HCT116 (cell line): ENCODE measurements at regions not wholly inside any gene's neighbourhood (a gene's known extent, or its start where the extent isn't known, plus 50 kb on each side); places are given as distances from the start of the nearest gene placed in this dataset.

ENCODE experiments used
- ATAC-seq: fragments of 200-7000 bp; cut with Tn5 transposase; 2 replicates; pipeline ENCODE4 v1.9.1; 2020; ENCODE audit warnings: mild to moderate bottlenecking, moderate library complexity
- BruUV-seq: library from RNA; stranded (reverse); fragments of 400-500 nt; replicated peaks from 2 replicates; lab custom pipeline; 2021; lab: Mats Ljungman, UMichigan
- CTCF ChIA-PET: fragments of 300-600 bp; sonication (Branson Sonifier 250); formaldehyde crosslinking; loops from one replicate; lab custom pipeline; 2021; ENCODE audit warnings: antibody characterized with exemption; lab: Charles Lee
- POLR2A ChIA-PET: fragments of 300-600, 350-600 bp; sonication (Branson Sonifier 250); formaldehyde crosslinking; loops from one replicate; lab custom pipeline; 2021; ENCODE audit warnings: antibody characterized with exemption; lab: Charles Lee
- RAD21 ChIA-PET, 2 experiments: fragments of 300-600 bp; sonication (Branson Sonifier 250); formaldehyde crosslinking; loops; one replicate each; lab custom pipeline; 2023; ENCODE audit warnings: low total read pairs in 2 of 2; ENCODE audit not compliant: uncharacterized antibody in 2 of 2, unreplicated experiment in 2 of 2, low non-redundant PET in 1 of 2; lab: Charles Lee
- DNase-seq: peaks from one replicate; pipeline ENCODE4 v3.0.0-alpha.2; 2010; ENCODE audit warnings: low read depth, low spot score
- H2AFZ ChIP-seq: fragments of 200-600 bp; shearing (Covaris generic), sonication (generic); 2 replicates; pipeline ENCODE4 v1.6.1; 2017; ENCODE audit warnings: low read depth, mixed run types, mixed read lengths, antibody characterized with exemption, low read length; ENCODE audit not compliant: poor library complexity, severe bottlenecking
- H3K27ac ChIP-seq: 2 replicates; pipeline ENCODE4 v1.5.1; 2012; ENCODE audit warnings: low read depth, low read length
- H3K27me3 ChIP-seq: fragments of 200-600 bp; sonication (generic); 2 replicates; pipeline ENCODE4 v1.6.1; 2016; ENCODE audit warnings: mixed run types, low read length, mixed read lengths; ENCODE audit not compliant: insufficient read depth
- H3K36me3 ChIP-seq, 2 experiments: fragments of 200-500 bp in 1 of 2; fragments of 200-600 bp in 1 of 2; sonication (Bioruptor generic) in 1 of 2; sonication (generic) in 1 of 2; 2 replicates each; pipeline versions ENCODE4 v1.5.1 to v1.6.1; 2014 to 2016; ENCODE audit warnings: low read length in 2 of 2, inconsistent platforms in 1 of 2, mixed read lengths in 1 of 2, mixed run types in 1 of 2; ENCODE audit not compliant: insufficient read depth in 2 of 2, control insufficient read depth in 1 of 2
- H3K4me1 ChIP-seq, 2 experiments: fragments of 200-600 bp in 1 of 2; sonication (generic) in 1 of 2; 2 replicates each; pipeline versions ENCODE4 v1.5.1 to v1.6.1; 2012 to 2017; ENCODE audit warnings: low read length in 2 of 2, inconsistent platforms in 1 of 2, mild to moderate bottlenecking in 1 of 2, mixed read lengths in 1 of 2, mixed run types in 1 of 2, moderate library complexity in 1 of 2; ENCODE audit not compliant: insufficient read depth in 2 of 2, control insufficient read depth in 1 of 2
- H3K4me2 ChIP-seq: fragments of 200-600 bp; sonication (generic); 2 replicates; pipeline ENCODE4 v1.6.1; 2017; ENCODE audit warnings: mixed run types, low read length, mixed read lengths
- H3K4me3 ChIP-seq, 2 experiments: fragments of 200-600 bp in 1 of 2; sonication (generic) in 1 of 2; replicated peaks in 1 of 2; 2 replicates each; pipeline ENCODE4 v1.5.1; 2011 to 2016; ENCODE audit warnings: low read length in 2 of 2, control low read depth in 1 of 2, low read depth in 1 of 2, mild to moderate bottlenecking in 1 of 2, mixed read lengths in 1 of 2, mixed run types in 1 of 2
- H3K79me2 ChIP-seq: fragments of 200-600 bp; sonication (generic); 2 replicates; pipeline ENCODE4 v1.6.1; 2017; ENCODE audit warnings: mild to moderate bottlenecking, mixed run types, low read length, moderate library complexity, mixed read lengths; ENCODE audit not compliant: insufficient read depth
- H3K9ac ChIP-seq: fragments of 200-600 bp; sonication (generic); 2 replicates; pipeline ENCODE4 v1.6.1; 2016; ENCODE audit warnings: low read length, mixed read lengths
- H3K9me2 ChIP-seq: fragments of 200-600 bp; sonication (generic), shearing (Covaris generic); 2 replicates; pipeline ENCODE4 v1.6.1; 2017; ENCODE audit warnings: mixed run types, mild to moderate bottlenecking, moderate library complexity; ENCODE audit not compliant: insufficient read depth
- H3K9me3 ChIP-seq, 2 experiments: fragments of 200-500 bp in 1 of 2; fragments of 200-600 bp in 1 of 2; sonication (Bioruptor generic) in 1 of 2; sonication (generic) in 1 of 2; 2 replicates each; pipeline ENCODE4 v1.6.1; 2014 to 2017; ENCODE audit warnings: low read length in 2 of 2, mixed read lengths in 2 of 2, inconsistent platforms in 1 of 2, low read depth in 1 of 2, mild to moderate bottlenecking in 1 of 2, mixed run types in 1 of 2, moderate library complexity in 1 of 2; ENCODE audit not compliant: control insufficient read depth in 1 of 2, insufficient read depth in 1 of 2
- H4K20me1 ChIP-seq: fragments of 200-600 bp; sonication (generic), shearing (Covaris generic); 2 replicates; pipeline ENCODE4 v1.6.1; 2017; ENCODE audit warnings: mixed run types, mild to moderate bottlenecking, moderate library complexity; ENCODE audit not compliant: insufficient read depth
- CBX3 ChIP-seq: IDR thresholded peaks from 2 replicates; pipeline ENCODE4 v1.6.1; 2012; ENCODE audit warnings: low read depth
- POLR2A ChIP-seq: IDR thresholded peaks from 2 replicates; pipeline ENCODE4 v1.7.0; 2011; ENCODE audit warnings: borderline replicate concordance; ENCODE audit not compliant: insufficient read depth, insufficient read length; ENCODE audit errors: extremely low read depth
- REST ChIP-seq: IDR thresholded peaks from 2 replicates; pipeline ENCODE4 v1.6.1; 2012; ENCODE audit warnings: low read depth
- SIN3A ChIP-seq: IDR thresholded peaks from 2 replicates; pipeline ENCODE4 v1.6.1; 2012; ENCODE audit warnings: low read depth
- SP1 ChIP-seq: IDR thresholded peaks from 2 replicates; pipeline ENCODE4 v1.6.1; 2012; ENCODE audit warnings: low read depth
- YY1 ChIP-seq: IDR thresholded peaks from 2 replicates; pipeline ENCODE4 v1.6.1; 2011; ENCODE audit warnings: low read length, low read depth, moderate library complexity, mild to moderate bottlenecking; ENCODE audit not compliant: insufficient replicate concordance; ENCODE audit errors: extremely low read depth
- ZFX ChIP-seq: fragments of 450-650 bp; IDR thresholded peaks from 2 replicates; pipeline ENCODE4 v1.6.1; 2017
- intact Hi-C: fragments of 100-400 bp; cut with micrococcal nuclease; formaldehyde crosslinking; loops from 2 replicates; pipeline ENCODE4 v1.10.0; 2022

GRCh38 chr2:58571181-58571852, 330.2 kb upstream of the FANCL start (continued):
- TF ChIP-seq SIN3A (no peak), YY1 (no peak), POLR2A (no peak)

GRCh38 chr2:58569475-58570185, 328.5 kb upstream of the FANCL start:
- no peak overlapping the region for H3K9ac ChIP-seq
- ChIA-PET POLR2A (no interaction called here), RAD21 (no interaction called here)
- H3K27me3 ChIP-seq: no peaks in the 10 kb centered on the region
- no peak for DNase-seq
- no peaks in the 10 kb centered on the region for H3K4me1 ChIP-seq
- H3K36me3 ChIP-seq: no peaks in the 10 kb centered on the region
- BruUV-seq: no TSS peak
- TF ChIP-seq REST: no peak
- no peak for TF ChIP-seq CBX3
- no peak for TF ChIP-seq SP1
- TF ChIP-seq ZFX: no peak
- TF ChIP-seq, all 23 proteins: peak for 0
- Histone ChIP-seq H3K9me2 (no peaks in the 10 kb centered on the region), H3K4me3 (no peak overlapping the region), H3K27ac (no peak overlapping the region), H4K20me1 (no peaks in the 10 kb centered on the region), H3K79me2 (no peaks in the 10 kb centered on the region), H3K9me3 (no peaks in the 10 kb centered on the region), H2AFZ (no peak overlapping the region), H3K4me2 (no peak overlapping the region)
- intact Hi-C loops: loop anchor here (2.0 to 10.0 kb wide), 4 partner anchors 111 to 2005 kb away; no protein-coding TSS in a partner anchor
- CTCF ChIA-PET: no interaction called here
- ATAC-seq: no peak
